Activated CD4-positive, alpha-beta T cell treated with anti-CD3 and anti-CD28 coated beads, Interleukin-2, Interleukin-4, amounts not matched to agents 100 ng/mL and 50 ng/mL, durations not matched to agents 16 hours and 8 hours (primary cell): ENCODE measurements at regions not wholly inside any gene's neighbourhood (a gene's known extent, or its start where the extent isn't known, plus 50 kb on each side); places are given as distances from the start of the nearest gene placed in this dataset.
"Not testable (repeated sequence)": the region's sequence is repeated elsewhere in the genome, so short reads cannot be mapped to it uniquely, and the experiment has no call there.

Source experiments
- DNase-seq: peaks from one replicate; pipeline ENCODE4 v3.0.0-alpha.2; 2020; ENCODE audit warnings: low spot score

GRCh38 chr2:8505311-8505920 lies 176.4 kb upstream of the ID2 start:
- DNase-seq, result no peak

- no peak for DNase-seq
These were observed 175.1 kb upstream of the ID2 start for GRCh38 chr2:8506746-8507145.

DNA sequence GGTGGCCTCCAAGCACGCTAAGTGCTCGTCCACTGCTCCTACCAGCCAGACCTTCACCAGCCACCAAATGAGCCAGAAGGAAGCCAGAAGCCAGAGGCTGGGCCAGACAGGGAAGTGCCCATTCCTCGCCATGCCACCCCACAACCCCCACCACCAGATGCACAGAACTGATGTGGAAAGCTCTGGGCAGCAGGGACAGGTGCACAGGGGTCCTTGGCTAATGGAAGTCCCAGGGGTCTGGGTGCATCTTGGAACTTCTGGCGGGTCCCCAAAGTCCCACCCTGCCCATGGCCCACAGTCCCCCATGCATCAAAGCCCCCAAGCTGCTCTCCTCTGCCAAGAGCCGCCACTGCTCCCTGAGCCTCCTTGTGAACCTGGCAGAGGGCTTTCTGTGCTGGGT lies 173.1 kb upstream of the ID2 start:
- DNase-seq, result no peak

DNA sequence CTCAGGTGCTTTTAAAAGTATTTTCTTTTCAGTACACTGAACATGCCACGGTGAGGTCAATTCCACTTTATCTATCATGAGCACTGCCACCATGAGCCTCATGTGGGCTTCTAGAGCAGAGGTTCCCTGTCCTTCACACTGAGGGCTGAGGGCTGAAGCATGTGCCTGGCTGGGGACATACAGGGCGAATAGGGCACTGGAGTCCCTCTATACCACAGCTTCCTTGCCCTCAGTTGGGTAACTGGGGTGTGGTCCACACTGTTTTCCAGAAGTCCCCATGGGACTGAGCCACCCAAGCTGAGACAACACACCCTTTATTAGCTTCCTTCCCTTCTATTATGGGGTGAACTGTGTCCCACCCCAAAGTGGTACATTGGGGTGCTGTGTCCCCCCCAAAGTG lies 172.2 kb upstream of the ID2 start:
- no peak for DNase-seq

- DNase-seq, result not testable (repeated sequence)
These were observed 171.8 kb upstream of the ID2 start for GRCh38 chr2:8510055-8510454.

GRCh38 chr2:8510519-8510918 lies 171.3 kb upstream of the ID2 start:
- no peak for DNase-seq

DNA sequence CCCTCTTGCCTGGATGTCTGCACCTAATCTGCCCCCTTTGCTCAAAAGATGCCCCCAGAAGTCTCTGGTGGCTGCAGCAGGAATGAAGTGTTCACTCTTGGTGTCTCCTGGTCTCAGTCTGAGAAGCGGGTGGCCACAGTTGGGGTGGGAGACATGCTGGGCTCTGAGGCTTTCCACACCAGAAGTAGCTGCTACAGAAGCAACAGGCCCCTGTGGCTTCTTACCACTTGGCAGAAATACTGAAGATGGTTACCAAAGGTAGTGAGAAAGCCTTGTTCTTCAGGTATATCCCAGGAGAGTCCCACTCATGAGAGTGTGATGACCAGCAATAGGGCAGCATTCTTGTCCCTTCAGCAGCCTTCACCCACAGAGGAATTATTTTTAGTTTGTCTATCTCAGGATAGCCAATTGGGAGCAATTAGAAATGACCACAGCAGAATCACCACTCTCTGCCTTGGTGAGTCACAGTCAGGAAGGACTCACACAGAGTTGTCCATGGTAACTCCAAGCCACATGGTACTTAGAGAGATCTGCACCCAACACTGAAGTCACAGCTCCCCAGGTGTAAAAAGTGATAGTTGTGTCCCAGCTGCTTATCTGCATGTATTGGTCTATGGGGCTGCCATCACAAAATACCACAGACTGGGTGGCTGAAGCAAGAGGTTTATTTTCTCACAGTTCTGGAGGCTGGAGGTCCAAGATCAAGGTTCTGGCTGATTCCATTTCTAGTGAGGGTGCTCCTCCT lies 169.8 kb upstream of the ID2 start:
- DNase-seq, result no peak

DNA sequence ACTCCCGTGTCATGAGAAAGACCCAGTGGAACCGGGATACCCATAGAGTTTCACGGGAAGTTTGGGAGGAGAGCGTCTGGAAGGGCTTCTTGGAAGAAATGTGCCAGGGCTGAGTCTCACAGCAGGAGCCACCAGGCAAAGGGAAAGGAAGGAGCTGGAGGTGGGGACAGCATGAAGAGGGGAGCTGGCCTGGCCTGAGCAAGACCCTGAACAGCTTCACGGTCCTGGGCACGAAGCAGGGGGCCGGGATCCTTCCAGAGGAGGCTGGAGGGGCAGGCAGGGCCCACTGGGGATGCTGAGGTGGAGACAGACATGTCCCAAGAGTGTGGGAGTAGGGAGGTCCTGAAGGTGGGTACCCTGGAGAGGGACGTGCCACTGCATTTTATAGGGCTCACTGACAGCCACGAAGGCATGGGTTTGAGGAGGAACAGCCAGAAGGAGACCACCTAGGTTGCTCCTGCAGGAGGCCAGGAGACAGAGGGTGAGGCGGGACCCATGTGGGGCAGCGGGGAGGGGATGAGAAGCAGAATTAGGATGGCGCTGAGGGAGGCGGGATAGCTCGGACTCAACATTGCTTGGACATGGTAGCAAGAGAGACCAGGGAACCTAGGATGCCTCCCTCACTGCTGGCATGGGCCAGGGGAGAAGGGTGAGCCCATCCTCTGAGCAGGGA lies 168.1 kb upstream of the ID2 start:
- DNase-seq, result no peak

DNA sequence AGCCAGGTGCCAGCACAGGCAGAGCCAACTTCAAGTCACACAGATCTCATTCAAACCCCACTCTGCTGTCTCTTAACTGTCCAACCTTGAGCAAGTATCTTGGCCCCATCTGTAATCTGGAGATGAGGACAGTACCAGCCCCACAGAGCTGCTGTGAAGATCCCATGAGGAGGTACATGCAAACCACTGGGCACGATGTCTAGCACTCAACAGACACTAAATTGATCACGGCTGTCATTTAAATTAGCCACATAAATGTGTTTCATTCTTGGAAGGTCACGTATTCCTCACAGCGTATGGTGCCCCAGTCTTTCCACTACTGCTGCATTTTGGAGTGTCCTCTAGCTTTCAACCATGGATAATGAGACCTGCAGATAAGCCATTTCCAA lies 167.6 kb upstream of the ID2 start:
- DNase-seq, result no peak

DNA sequence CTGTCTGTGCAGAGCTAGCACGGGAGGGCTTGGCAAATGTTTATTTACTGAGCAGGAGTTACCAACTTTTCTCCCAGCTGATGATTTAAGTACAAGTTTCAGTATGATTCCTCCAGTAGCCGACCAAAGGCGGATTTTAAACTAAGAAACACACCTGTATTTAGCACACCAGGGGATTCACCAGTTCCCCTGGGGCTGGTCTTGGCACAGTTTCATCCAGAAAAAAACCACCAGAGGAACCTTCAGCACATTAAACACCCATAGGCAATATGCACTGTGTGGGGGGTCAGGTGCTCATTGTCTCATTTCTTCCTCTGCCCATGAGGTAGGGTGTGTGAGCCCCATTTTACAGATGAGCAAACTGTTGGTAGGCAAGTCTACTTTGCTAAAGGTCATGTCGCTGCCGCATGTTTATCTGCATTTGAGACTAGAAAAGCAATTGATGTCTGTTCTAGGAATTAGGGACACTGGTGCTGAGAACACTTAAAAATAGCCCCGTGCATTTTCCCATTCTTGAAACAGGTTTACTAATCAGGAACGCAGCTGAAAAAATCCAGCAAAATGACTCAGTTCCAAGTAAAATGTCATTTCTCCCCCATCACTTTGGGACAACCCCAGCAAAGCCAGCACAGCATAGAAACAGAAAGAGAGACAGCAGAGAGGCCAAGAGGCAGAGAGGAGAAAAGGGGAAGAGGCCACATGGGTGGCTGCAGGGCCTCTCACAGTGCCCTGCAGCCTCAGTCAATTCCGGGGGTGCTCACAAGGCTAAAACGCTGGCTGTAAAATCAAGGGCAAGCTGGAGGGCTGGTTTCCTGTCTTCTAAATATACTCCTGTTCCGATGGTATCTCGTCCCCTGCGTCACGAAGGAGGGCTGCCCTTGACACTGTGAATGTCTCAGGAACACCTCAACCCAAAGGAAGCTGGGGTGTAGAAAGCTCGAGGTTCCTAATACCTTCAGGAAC lies 166.8 kb upstream of the ID2 start:
- peak; percentile 72 for DNase-seq

DNA sequence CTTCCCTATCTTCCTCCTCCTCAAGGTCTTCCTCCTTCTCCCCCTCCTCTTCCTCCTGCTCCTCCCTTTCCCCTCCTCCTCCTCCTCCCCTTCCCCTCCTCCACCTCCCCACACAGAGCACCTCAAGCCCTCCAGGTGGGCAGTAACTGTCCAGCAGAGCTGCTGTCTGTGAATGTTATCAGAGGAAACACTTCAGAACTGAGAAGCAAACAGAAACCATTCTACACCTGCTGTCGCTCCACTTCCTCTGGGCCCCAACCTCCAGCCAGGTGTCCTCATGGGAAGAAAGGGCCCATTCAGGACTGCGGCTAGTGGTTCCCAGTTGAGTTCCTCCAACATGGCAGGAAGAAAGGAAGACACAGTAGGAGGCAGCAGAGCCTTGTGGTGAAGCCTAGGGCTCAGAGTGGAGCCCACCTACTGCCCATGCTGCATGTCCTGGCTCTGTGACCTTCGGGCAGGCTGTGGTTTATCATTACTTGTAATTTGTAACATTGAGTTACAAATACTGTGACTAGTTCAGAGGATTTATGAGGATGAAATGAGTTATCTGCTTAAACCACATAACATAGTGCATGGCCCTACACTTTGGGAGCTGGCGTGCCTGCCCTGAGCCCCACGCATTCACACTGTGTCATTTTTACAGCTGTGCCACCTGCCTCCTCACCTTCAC lies 165.9 kb upstream of the ID2 start:
- DNase-seq, result peak; percentile 43

DNA sequence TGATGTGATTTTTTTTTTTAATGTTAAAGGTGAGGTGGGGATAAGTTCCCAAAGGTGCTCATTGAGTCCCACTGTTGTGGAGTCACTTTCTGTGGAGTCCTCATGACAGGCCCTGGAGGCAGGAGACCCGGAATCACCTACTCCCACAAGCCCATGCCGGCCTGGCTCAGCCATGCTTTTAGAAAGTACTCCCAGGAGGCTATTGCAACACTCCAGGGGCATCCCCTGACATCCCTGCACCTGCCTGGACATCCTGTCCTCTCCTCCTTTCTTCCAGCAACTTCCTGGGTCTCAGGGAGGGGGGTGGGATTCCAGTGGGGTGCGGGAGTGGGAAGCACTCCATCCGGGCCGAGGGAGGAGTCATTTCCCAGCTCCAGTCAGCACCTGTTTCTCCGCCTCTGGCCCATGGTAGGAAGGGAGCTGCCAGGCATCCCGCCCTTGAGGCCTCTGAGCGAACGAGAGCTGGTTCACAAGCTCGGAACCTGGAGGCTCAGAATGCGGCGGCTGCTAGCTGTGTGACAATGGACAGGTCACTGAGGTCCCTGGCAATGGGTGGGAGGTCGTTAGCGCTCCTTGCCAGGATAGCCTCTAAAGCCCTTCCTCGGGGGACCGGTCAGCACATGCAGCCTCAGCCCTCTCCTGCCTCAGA lies 163.9 kb upstream of the ID2 start:
- no peak for DNase-seq

GRCh38 chr2:8518979-8519668 lies 162.7 kb upstream of the ID2 start:
- no peak for DNase-seq

- peak; percentile 28 for DNase-seq
These were observed 161.0 kb upstream of the ID2 start for GRCh38 chr2:8520791-8521344.

DNA sequence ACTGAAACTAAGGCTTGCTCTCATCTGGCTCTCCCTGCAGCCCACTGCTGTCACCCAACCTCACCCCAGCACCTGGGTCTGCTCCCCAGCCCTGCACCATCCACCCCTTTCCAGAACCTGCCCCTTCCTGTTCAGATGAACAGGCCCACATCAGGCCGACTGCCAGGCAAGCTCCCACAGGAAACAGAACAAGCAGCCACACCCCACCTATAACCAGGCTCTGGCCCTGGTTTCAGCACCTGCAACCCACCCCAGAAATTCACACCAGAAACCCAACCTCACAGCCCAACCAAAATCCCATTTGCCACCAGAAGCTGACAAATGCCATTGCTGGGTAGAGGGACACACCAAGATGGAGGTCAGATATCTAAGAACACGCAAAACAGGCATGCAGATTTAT lies 159.2 kb upstream of the ID2 start:
- no peak for DNase-seq

DNA sequence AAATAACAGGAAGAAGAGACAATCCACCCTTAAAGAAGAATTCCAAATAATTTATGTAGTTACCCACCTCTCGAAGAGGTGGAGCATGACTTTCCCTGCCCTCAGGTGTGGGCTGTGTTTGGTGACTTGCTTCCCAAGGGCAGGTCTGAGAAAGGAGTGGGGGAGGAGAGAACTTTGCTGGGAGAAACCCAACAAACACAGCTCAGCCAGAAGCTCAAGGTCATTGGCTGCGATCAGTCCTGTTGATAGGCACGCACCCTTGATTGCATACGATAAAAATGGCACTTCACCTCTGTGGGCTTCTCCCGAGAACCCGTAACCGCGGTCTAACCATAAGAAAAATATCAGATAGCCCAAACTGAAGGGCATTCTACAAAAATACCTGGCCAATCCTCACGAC lies 157.5 kb upstream of the ID2 start:
- DNase-seq, result no peak

- DNase-seq, result no peak
These were observed 157.0 kb upstream of the ID2 start for GRCh38 chr2:8524823-8525222.

DNA sequence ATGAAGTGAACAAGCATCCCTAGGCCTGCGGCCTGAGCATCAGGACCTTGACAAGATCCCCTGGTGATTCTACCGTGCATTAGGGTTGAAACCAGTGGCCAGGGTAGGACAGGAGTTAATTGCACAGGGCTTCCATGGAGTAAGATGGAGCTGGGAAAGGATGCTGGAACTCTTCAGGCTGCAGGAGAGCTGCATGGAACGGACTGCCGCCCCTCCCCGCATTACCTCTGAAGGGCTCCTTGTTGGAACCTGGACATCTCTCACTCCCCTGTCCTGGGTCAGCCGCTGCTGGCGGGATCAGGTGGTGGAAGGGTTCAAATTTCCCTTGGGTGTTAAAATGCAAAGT lies 156.6 kb upstream of the ID2 start:
- no peak for DNase-seq

- DNase-seq, result no peak
These were observed 156.1 kb upstream of the ID2 start for GRCh38 chr2:8525582-8526402.

DNA sequence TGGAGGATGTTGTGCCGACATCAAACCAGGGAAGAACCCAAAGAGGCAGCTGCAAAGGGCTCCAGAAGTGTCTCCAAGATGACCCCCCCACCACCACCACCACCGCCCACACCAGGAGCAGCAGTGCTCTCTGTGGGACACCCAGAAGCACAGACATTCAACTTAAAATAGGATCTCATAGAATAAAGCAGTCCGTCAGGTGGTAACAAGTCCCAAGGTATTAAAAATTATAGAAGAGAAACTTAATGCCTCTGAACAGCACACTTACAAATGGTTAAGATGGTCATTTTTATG lies 155.5 kb upstream of the ID2 start:
- no peak for DNase-seq
